Activated B cell treated with CpG ODN at 0.5 μM for 24 hours (primary cell): ENCODE measurements at regions not wholly inside any gene's neighbourhood (a gene's known extent, or its start where the extent isn't known, plus 50 kb on each side); places are given as distances from the start of the nearest gene placed in this dataset.

Source experiments
- ATAC-seq: fragments of 200-7000 bp; cut with Tn5 transposase; one replicate; pipeline ENCODE4 v1.10.0; 2021; ENCODE audit warnings: low read depth, mild to moderate bottlenecking, moderate library complexity
- CTCF ChIA-PET: fragments of 350-600 bp; sonication (Branson Sonifier 250); formaldehyde crosslinking; loops from one replicate; lab custom pipeline; 2021; ENCODE audit warnings: antibody characterized with exemption; lab: Charles Lee
- POLR2A ChIA-PET: fragments of 350-600 bp; sonication (Branson Sonifier 250); formaldehyde crosslinking; loops from one replicate; lab custom pipeline; 2021; ENCODE audit warnings: antibody characterized with exemption; lab: Charles Lee
- DNase-seq: peaks from one replicate; pipeline ENCODE4 v3.0.0; 2022
- H3K27ac Mint-ChIP-seq: one replicate; pipeline ENCODE4 v1.8.0; 2020; ENCODE audit warnings: mixed read lengths
- H3K27me3 Mint-ChIP-seq: one replicate; pipeline ENCODE4 v1.8.0; 2021; ENCODE audit warnings: mixed read lengths
- H3K36me3 Mint-ChIP-seq: one replicate; pipeline ENCODE4 v1.8.0; 2021; ENCODE audit warnings: low read depth, mixed read lengths
- H3K4me1 Mint-ChIP-seq: one replicate; pipeline ENCODE4 v1.8.0; 2021; ENCODE audit warnings: mixed read lengths
- H3K4me3 Mint-ChIP-seq: one replicate; pipeline ENCODE4 v1.8.0; 2020; ENCODE audit warnings: mild to moderate bottlenecking, mixed read lengths
- H3K9me3 Mint-ChIP-seq: one replicate; pipeline ENCODE4 v1.8.0; 2020; ENCODE audit warnings: mixed read lengths
- intact Hi-C: fragments of 100-400 bp; cut with micrococcal nuclease; formaldehyde crosslinking; loops from one replicate; pipeline ENCODE4 v1.15.1; 2024
- TF ChIP-seq, protein P1 (sequence below): fragments of 200-600 bp; IDR thresholded peaks from one replicate; pipeline ENCODE4 v1.8.0; 2022; ENCODE audit warnings: antibody characterized with exemption, mild to moderate bottlenecking

DNA sequence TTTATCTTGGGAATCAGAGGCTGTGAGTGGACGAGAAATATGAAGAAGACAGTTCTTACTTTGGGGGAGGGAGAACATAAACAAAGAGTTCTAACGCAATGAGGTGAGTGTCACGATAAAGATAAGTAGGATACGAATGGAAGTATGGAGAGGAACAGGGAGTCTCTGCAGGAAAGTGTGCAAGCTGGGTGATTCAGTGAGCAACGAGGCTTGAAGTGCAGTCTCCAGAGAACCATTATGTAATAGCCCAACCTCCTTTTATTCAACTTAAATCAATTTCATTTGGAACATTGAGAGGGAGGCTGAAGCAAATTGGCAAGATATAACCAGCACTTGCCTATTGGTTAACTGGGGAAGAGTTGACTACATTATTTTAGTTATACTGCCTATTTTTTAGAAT is 99.3 kb upstream of the PLD5 start:
- ATAC-seq: no peak
- no peak for DNase-seq
- ChIA-PET CTCF (no interaction called here), POLR2A (no interaction called here)
- Mint-ChIP-seq H3K27me3 (no peaks in the 10 kb centered on the region), H3K9me3 (peaks cover 2% of the 10 kb centered on the region), H3K36me3 (no peaks in the 10 kb centered on the region), H3K27ac (no peak overlapping the region), H3K4me3 (no peak overlapping the region), H3K4me1 (no peaks in the 10 kb centered on the region)
- TF ChIP-seq, protein P1, sequence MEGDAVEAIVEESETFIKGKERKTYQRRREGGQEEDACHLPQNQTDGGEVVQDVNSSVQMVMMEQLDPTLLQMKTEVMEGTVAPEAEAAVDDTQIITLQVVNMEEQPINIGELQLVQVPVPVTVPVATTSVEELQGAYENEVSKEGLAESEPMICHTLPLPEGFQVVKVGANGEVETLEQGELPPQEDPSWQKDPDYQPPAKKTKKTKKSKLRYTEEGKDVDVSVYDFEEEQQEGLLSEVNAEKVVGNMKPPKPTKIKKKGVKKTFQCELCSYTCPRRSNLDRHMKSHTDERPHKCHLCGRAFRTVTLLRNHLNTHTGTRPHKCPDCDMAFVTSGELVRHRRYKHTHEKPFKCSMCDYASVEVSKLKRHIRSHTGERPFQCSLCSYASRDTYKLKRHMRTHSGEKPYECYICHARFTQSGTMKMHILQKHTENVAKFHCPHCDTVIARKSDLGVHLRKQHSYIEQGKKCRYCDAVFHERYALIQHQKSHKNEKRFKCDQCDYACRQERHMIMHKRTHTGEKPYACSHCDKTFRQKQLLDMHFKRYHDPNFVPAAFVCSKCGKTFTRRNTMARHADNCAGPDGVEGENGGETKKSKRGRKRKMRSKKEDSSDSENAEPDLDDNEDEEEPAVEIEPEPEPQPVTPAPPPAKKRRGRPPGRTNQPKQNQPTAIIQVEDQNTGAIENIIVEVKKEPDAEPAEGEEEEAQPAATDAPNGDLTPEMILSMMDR: no peak
- intact Hi-C loops: no loop called here

DNA sequence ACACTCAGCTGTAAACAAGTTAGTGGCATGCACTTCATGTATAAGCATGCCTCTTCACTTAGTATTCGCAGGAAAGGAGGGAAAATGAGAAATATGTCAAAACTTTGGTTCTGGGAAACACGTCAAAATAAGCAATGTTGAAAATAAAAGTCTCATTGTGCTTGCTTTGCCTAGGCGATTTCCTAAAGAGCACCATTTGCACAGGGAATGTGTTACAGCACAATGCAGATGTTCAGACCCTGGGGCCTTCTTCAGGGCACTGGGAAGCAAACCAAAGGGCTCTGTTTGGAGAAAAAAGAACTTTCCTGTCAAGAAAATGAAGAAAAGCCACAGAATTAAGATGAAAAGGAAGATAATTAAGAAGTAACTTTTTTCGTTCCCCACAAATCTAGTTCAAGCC is 98.6 kb upstream of the PLD5 start:
- TF ChIP-seq, protein P1: no peak
- H3K4me3 Mint-ChIP-seq: no peak overlapping the region
- no peak for DNase-seq
- ChIA-PET POLR2A (no interaction called here), CTCF (no interaction called here)
- H3K36me3 Mint-ChIP-seq: no peaks in the 10 kb centered on the region
- no peak for ATAC-seq
- H3K27ac Mint-ChIP-seq: no peak overlapping the region
- intact Hi-C loops: no loop called here
- no peaks in the 10 kb centered on the region for H3K4me1 Mint-ChIP-seq
- H3K27me3 Mint-ChIP-seq: no peaks in the 10 kb centered on the region
- H3K9me3 Mint-ChIP-seq: peaks cover 2% of the 10 kb centered on the region

DNA sequence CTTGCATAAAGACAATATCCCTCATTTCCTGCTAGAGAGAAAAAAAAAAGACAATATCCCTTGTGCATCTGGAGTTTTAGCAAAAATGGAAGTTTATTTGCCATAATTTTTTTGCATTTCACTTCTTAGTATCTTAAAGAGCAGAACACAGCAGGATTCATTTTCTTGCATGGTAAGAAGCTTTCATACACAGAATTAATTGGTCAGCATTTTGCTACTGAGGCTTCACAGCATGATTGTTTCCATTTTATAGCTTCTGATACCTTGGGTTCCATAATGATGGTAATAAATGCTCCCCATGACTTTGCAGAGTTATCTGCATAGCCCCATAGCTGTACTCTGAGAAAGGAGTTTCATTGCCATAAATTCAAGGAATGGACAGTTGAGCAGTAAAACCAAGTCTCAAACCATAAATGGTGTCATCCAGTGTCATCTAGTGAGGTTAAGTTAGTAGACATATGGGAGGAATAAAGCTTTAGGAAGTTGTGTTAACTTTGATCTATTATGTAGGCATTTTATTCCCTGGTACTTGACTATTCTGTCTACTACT is 88.8 kb upstream of the PLD5 start:
- POLR2A ChIA-PET: no interaction called here
- no peaks in the 10 kb centered on the region for H3K4me1 Mint-ChIP-seq
- intact Hi-C loops: no loop called here
- no peak overlapping the region for H3K27ac Mint-ChIP-seq
- TF ChIP-seq, protein P1: no peak
- no peak for DNase-seq
- H3K36me3 Mint-ChIP-seq: no peaks in the 10 kb centered on the region
- ATAC-seq: no peak
- H3K9me3 Mint-ChIP-seq: peaks cover 5% of the 10 kb centered on the region
- no peak overlapping the region for H3K4me3 Mint-ChIP-seq
- CTCF ChIA-PET: no interaction called here
- peaks cover 8% of the 10 kb centered on the region for H3K27me3 Mint-ChIP-seq

DNA sequence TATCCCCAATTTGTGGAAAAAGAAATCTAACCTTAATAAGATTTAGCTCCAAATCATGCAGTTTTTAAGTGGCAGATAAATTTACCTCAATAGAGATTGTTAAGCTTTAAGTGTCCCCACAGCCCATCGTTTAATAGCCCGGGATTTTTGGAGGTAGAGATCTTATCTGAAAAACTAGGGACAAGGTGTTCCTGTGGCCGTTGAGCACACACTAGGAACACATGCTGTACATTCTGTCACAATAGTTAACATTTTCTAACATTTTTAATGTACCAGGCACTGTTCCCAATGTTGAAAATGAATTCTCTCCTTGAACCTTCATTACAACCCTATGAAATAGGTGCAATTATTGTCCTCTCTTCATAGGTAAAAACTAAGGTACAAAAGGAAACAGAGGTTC is 85.7 kb upstream of the PLD5 start:
- Mint-ChIP-seq H3K27me3 (peaks cover 8% of the 10 kb centered on the region), H3K36me3 (no peaks in the 10 kb centered on the region), H3K9me3 (no peaks in the 10 kb centered on the region), H3K27ac (no peak overlapping the region), H3K4me1 (no peaks in the 10 kb centered on the region), H3K4me3 (no peak overlapping the region)
- ChIA-PET CTCF (no interaction called here), POLR2A (no interaction called here)
- intact Hi-C loops: no loop called here
- no peak for DNase-seq
- TF ChIP-seq, protein P1: no peak
- ATAC-seq: no peak

DNA sequence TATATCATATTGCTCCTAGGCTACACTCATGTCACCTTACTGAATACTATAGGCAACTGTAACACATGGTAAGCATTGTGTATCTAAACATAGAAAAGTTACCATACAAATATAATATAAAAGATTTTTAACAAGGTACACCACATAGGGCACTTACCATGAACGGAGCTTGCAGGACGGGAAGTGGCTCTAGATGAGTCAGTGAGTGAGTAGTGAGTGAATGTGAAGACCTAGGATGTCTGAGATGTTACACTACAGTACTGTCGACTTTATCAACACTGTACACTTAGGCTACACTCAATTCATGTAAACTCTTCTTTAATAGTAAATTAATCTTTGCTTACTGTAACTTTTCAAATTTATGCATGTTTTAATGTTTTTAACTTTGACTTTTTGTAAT is 81.0 kb upstream of the PLD5 start:
- H3K9me3 Mint-ChIP-seq: no peaks in the 10 kb centered on the region
- no peaks in the 10 kb centered on the region for H3K4me1 Mint-ChIP-seq
- ChIA-PET CTCF (no interaction called here), POLR2A (no interaction called here)
- no peaks in the 10 kb centered on the region for H3K36me3 Mint-ChIP-seq
- H3K4me3 Mint-ChIP-seq: no peak overlapping the region
- H3K27me3 Mint-ChIP-seq: no peaks in the 10 kb centered on the region
- intact Hi-C loops: no loop called here
- TF ChIP-seq, protein P1: no peak
- DNase-seq (no peak), ATAC-seq (no peak)
- no peak overlapping the region for H3K27ac Mint-ChIP-seq
